Endothelial cell of umbilical vein (primary cell): ENCODE measurements at regions not wholly inside any gene's neighbourhood (a gene's known extent, or its start where the extent isn't known, plus 50 kb on each side); places are given as distances from the start of the nearest gene placed in this dataset.

ENCODE experiments used
- BruUV-seq: library from RNA; stranded (reverse); fragments of 400-500 nt; replicated peaks from 2 replicates; lab custom pipeline; 2021; lab: Mats Ljungman, UMichigan
- CTCF ChIA-PET: fragments of 300-600, 350-600 bp; sonication (Branson Sonifier 250); formaldehyde crosslinking; loops from one replicate; lab custom pipeline; 2021; ENCODE audit warnings: antibody characterized with exemption, inconsistent platforms; lab: Charles Lee
- POLR2A ChIA-PET: fragments of 300-600, 350-600 bp; sonication (Branson Sonifier 250); formaldehyde crosslinking; loops from one replicate; lab custom pipeline; 2021; ENCODE audit warnings: antibody characterized with exemption, inconsistent platforms; lab: Charles Lee
- DNase-seq: peaks from one replicate; pipeline ENCODE4 v3.0.0-alpha.2; 2011; ENCODE audit warnings: low read depth, low spot score
- FAIRE-seq: peaks from 2 replicates; lab custom pipeline; 2011; peaks lifted over from hg19 to GRCh38; lab: Jason Lieb, UNC
- H2AFZ ChIP-seq: 2 replicates; pipeline ENCODE4 v1.6.0; 2012; ENCODE audit warnings: low read depth, low read length, control low read depth, inconsistent platforms
- H3K27ac ChIP-seq: 2 replicates; pipeline ENCODE4 v1.5.1; 2011; ENCODE audit warnings: low read depth, mild to moderate bottlenecking, control low read depth, low read length, moderate library complexity; ENCODE audit not compliant: insufficient read depth
- H3K27me3 ChIP-seq, 2 experiments: 2 replicates each; pipeline versions ENCODE4 v1.6.0 to v1.6.1; 2011; ENCODE audit warnings: low read length in 2 of 2, mixed read lengths in 1 of 2; ENCODE audit not compliant: control insufficient read depth in 2 of 2, insufficient read depth in 2 of 2
- H3K36me3 ChIP-seq, 2 experiments: 2 replicates in 1 of 2; 3 replicates in 1 of 2; pipeline ENCODE4 v1.5.1; 2011; ENCODE audit warnings: low read length in 2 of 2, mild to moderate bottlenecking in 1 of 2, moderate library complexity in 1 of 2; ENCODE audit not compliant: control insufficient read depth in 2 of 2, insufficient read depth in 2 of 2; ENCODE audit errors: extremely low read depth in 1 of 2
- H3K4me1 ChIP-seq: 3 replicates; pipeline ENCODE4 v1.5.1; 2011; ENCODE audit warnings: mild to moderate bottlenecking, low read length; ENCODE audit not compliant: control insufficient read depth, insufficient read depth; ENCODE audit errors: extremely low read depth
- H3K4me2 ChIP-seq: 2 replicates; pipeline ENCODE4 v1.6.1; 2011; ENCODE audit warnings: low read length, control low read depth, mixed read lengths; ENCODE audit not compliant: insufficient read depth
- H3K4me3 ChIP-seq, 3 experiments: fragments of 200-600 bp in 1 of 3; sonication (generic), shearing (Covaris generic) in 1 of 3; replicated peaks in 1 of 3; 2 replicates each; pipeline ENCODE4 v1.5.1; 2011 to 2016; ENCODE audit warnings: control low read depth in 3 of 3, low read length in 3 of 3, mild to moderate bottlenecking in 2 of 3, inconsistent platforms in 1 of 3, low read depth in 1 of 3, moderate library complexity in 1 of 3; ENCODE audit not compliant: insufficient read depth in 1 of 3
- H3K79me2 ChIP-seq: 2 replicates; pipeline ENCODE4 v1.6.0; 2012; ENCODE audit warnings: low read length, inconsistent platforms; ENCODE audit not compliant: control insufficient read depth, insufficient read depth
- H3K9ac ChIP-seq: replicated peaks from 2 replicates; pipeline ENCODE3; 2011; ENCODE audit warnings: low read length, control low read depth; ENCODE audit not compliant: insufficient read depth; ENCODE audit errors: extremely low read depth
- H3K9me1 ChIP-seq: replicated peaks from 3 replicates; pipeline ENCODE4 v1.6.0; 2011; ENCODE audit warnings: mild to moderate bottlenecking, low read length; ENCODE audit not compliant: control insufficient read depth, insufficient read depth; ENCODE audit errors: extremely low read depth
- H3K9me3 ChIP-seq: replicated peaks from 2 replicates; pipeline ENCODE4 v1.5.1; 2012; ENCODE audit warnings: low read length, inconsistent platforms; ENCODE audit not compliant: control insufficient read depth, insufficient read depth
- H4K20me1 ChIP-seq: replicated peaks from 2 replicates; pipeline ENCODE3; 2011; ENCODE audit warnings: mild to moderate bottlenecking, low read length; ENCODE audit not compliant: control insufficient read depth, insufficient read depth; ENCODE audit errors: extremely low read depth
- CTCF ChIP-seq, 2 donors: IDR thresholded peaks; 1 replicate in 1 of 2; 2 replicates in 1 of 2; pipeline ENCODE4 v1.5.1; 2011; ENCODE audit warnings: low read length in 2 of 2, mild to moderate bottlenecking in 2 of 2, moderate library complexity in 2 of 2, control low read depth in 1 of 2, inconsistent platforms in 1 of 2, low read depth in 1 of 2; ENCODE audit not compliant: insufficient read depth in 1 of 2; ENCODE audit errors: extremely low read depth in 1 of 2
- EZH2 ChIP-seq: IDR thresholded peaks from 2 replicates; pipeline ENCODE4 v1.6.1; 2012; ENCODE audit warnings: borderline replicate concordance, low read depth, mild to moderate bottlenecking, moderate library complexity, low read length, inconsistent platforms; ENCODE audit not compliant: severe bottlenecking
- FOS ChIP-seq: IDR thresholded peaks from 2 replicates; pipeline ENCODE4 v1.6.1; 2011; ENCODE audit warnings: mild to moderate bottlenecking, low read length, moderate library complexity, borderline replicate concordance; ENCODE audit not compliant: insufficient read depth
- GATA2 ChIP-seq: IDR thresholded peaks from 2 replicates; pipeline ENCODE4 v1.7.0; 2011; ENCODE audit warnings: low read depth, mild to moderate bottlenecking, moderate library complexity, mixed read lengths, low read length; ENCODE audit not compliant: insufficient read length, insufficient read depth
- JUN ChIP-seq: IDR thresholded peaks from 2 replicates; pipeline ENCODE4 v1.6.1; 2011; ENCODE audit warnings: borderline replicate concordance, low read depth; ENCODE audit not compliant: insufficient read length, insufficient read depth
- MAX ChIP-seq: IDR thresholded peaks from 2 replicates; pipeline ENCODE4 v1.6.1; 2011; ENCODE audit not compliant: insufficient read depth, insufficient read length
- MYC ChIP-seq: IDR thresholded peaks from one replicate; pipeline ENCODE4 v1.6.1; 2011; ENCODE audit warnings: mild to moderate bottlenecking, low read depth, low read length
- POLR2A ChIP-seq: IDR thresholded peaks from 2 replicates; pipeline ENCODE4 v1.6.1; 2012; ENCODE audit warnings: low read depth, mild to moderate bottlenecking, control low read depth, low read length
- POLR2AphosphoS5 ChIP-seq: IDR thresholded peaks from 2 replicates; pipeline ENCODE4 v1.6.1; 2012; ENCODE audit warnings: low read depth, mild to moderate bottlenecking, control low read depth, low read length, moderate library complexity; ENCODE audit not compliant: insufficient read depth
- dilution Hi-C: fragments of 300-500 bp; cut with MboI; formaldehyde crosslinking; loops from one replicate; pipeline ENCODE4 v1.15.0; 2019; ENCODE audit warnings: low sequenced_read_pairs; ENCODE audit not compliant: extremely low pct_ligation_motif_present
- intact Hi-C: fragments of 100-400 bp; cut with micrococcal nuclease; formaldehyde crosslinking; loops from one replicate; pipeline ENCODE4 v1.10.0; 2022

GRCh38 chr1:91172541-91172940 lies 150.7 kb upstream of the ZNF644 start:
- Histone ChIP-seq H2AFZ (no peak overlapping the region), H3K27ac (no peak overlapping the region), H3K4me1 (no peaks in the 10 kb centered on the region), H3K36me3 (no peaks in the 10 kb centered on the region), H3K9ac (no peak overlapping the region), H4K20me1 (no peaks in the 10 kb centered on the region), H3K27me3 (peaks cover 0 to 2% of the 10 kb centered on the region in 2 experiments), H3K9me1 (no peaks in the 10 kb centered on the region), H3K9me3 (no peaks in the 10 kb centered on the region), H3K79me2 (no peaks in the 10 kb centered on the region), H3K4me3 (no peak overlapping the region), H3K4me2 (no peak overlapping the region)
- DNase-seq (no peak), FAIRE-seq (no peak)
- dilution Hi-C loops, result no loop called here
- POLR2A ChIA-PET, result no interaction called here
- BruUV-seq, result no TSS peak
- TF ChIP-seq CTCF (IDR thresholded peaks at IDR 0.05; ENCODE audit: extremely low read depth in 1 of 2, insufficient read depth in 1 of 2, low read depth in 1 of 2, low read length in 2 of 2) (no peak), JUN (no peak), MYC (no peak), GATA2 (no peak)
- CTCF ChIA-PET, result interaction anchor here (1.3 to 4.5 kb wide), 5 partner anchors 7 to 593 kb away, joined by 3 to 58 read pairs (median 5); no protein-coding TSS in a partner anchor
- intact Hi-C loops, result no loop called here

GRCh38 chr1:91171898-91172297 lies 150.1 kb upstream of the ZNF644 start:
- H2AFZ ChIP-seq, result no peak overlapping the region
- H3K79me2 ChIP-seq, result no peaks in the 10 kb centered on the region
- no peaks in the 10 kb centered on the region for H3K9me1 ChIP-seq
- H3K9ac ChIP-seq, result no peak overlapping the region
- intact Hi-C loops, result no loop called here
- H3K4me2 ChIP-seq, result no peak overlapping the region
- ChIA-PET CTCF (interaction anchor here (1.4 to 1.7 kb wide), 3 partner anchors 106 to 593 kb away, joined by 3 to 7 read pairs (median 3); no protein-coding TSS in a partner anchor), POLR2A (no interaction called here)
- BruUV-seq, result no TSS peak
- no peaks in the 10 kb centered on the region for H4K20me1 ChIP-seq
- peaks cover 0 to 2% of the 10 kb centered on the region in 2 experiments for H3K27me3 ChIP-seq
- DNase-seq (no peak), FAIRE-seq (no peak)
- dilution Hi-C loops, result no loop called here
- TF ChIP-seq MYC, result no peak
- TF ChIP-seq EZH2, result no peak
- TF ChIP-seq MAX, result no peak
- no peak for TF ChIP-seq POLR2A
- TF ChIP-seq GATA2, result no peak
- no peak for TF ChIP-seq JUN
- no peak for TF ChIP-seq POLR2AphosphoS5
- no peak for TF ChIP-seq CTCF (IDR thresholded peaks at IDR 0.05; ENCODE audit: extremely low read depth in 1 of 2, insufficient read depth in 1 of 2, low read depth in 1 of 2, low read length in 2 of 2)
- TF ChIP-seq FOS, result no peak
- no peak overlapping the region for H3K4me3 ChIP-seq
- H3K9me3 ChIP-seq, result no peaks in the 10 kb centered on the region
- no peak overlapping the region for H3K27ac ChIP-seq
- no peaks in the 10 kb centered on the region for H3K4me1 ChIP-seq
- H3K36me3 ChIP-seq, result no peaks in the 10 kb centered on the region
